ENCODE measurements at regions not wholly inside any gene's neighbourhood (a gene's known extent, or its start where the extent isn't known, plus 50 kb on each side); places are given as distances from the start of the nearest gene placed in this dataset.

GRCh38 chr14:98242903-98243302 lies 1029.1 kb downstream of the BCL11B start:
- ChIA-PET CTCF (ENCODE audit: low intra/inter-chr PET ratio, low total read pairs) (interaction anchor here (0.5 kb wide), 1 partner anchor 25 kb away, joined by 3 read pairs; no protein-coding TSS in a partner anchor), POLR2A (no interaction called here)
- FAIRE-seq: no peak
- Histone ChIP-seq H3K36me3 (replicated peaks in 1 of 2; ENCODE audit: control insufficient read depth in 1 of 2, insufficient read depth in 2 of 2, low read length in 2 of 2) (no peaks in the 10 kb centered on the region), H3K27ac (ENCODE audit: extremely low read length, insufficient read depth, low read length) (no peak overlapping the region), H3K9ac (ENCODE audit: insufficient read depth, low read depth, low read length) (no peak overlapping the region), H3K4me3 (replicated peaks in 1 of 3; ENCODE audit: insufficient read depth in 1 of 3, low read depth in 2 of 3, low read length in 3 of 3) (no peak overlapping the region), H3K27me3 (ENCODE audit: control insufficient read depth in 1 of 2, insufficient read depth in 2 of 2, low read length in 2 of 2) (no peaks in the 10 kb centered on the region), H4K20me1 (ENCODE audit: insufficient read depth, low read length) (no peaks in the 10 kb centered on the region), H2AFZ (ENCODE audit: low read length) (no peak overlapping the region), H3K4me1 (ENCODE audit: insufficient read depth, low read length) (no peaks in the 10 kb centered on the region), H3K79me2 (ENCODE audit: insufficient read depth, low read length) (no peaks in the 10 kb centered on the region), H3K9me3 (ENCODE audit: low read length) (peaks cover 21% of the 10 kb centered on the region), H3K4me2 (ENCODE audit: low read depth, low read length) (no peak overlapping the region)
- intact Hi-C loops (cut with micrococcal nuclease; ENCODE audit: unreplicated experiment): no loop called here
- no TSS peak for BruUV-seq (replicated peaks)
- ATAC-seq: no peak
- in situ Hi-C loops (cut with HindIII; ENCODE audit: extremely low pct_ligation_motif_present, low pct_unique_long_range_greater_than_20kb): no loop called here
- no peak for DNase-seq (ENCODE audit: low spot score)
- TF ChIP-seq MNT (IDR thresholded peaks at IDR 0.05) (peak; percentile 86), THAP8 (CRISPR knock-in tag; IDR thresholded peaks at IDR 0.05; ENCODE audit: borderline replicate concordance) (no peak), ZNF136 (CRISPR knock-in tag; IDR thresholded peaks at IDR 0.05; ENCODE audit: low read depth) (no peak), ELF4 (CRISPR knock-in tag; IDR thresholded peaks at IDR 0.05; ENCODE audit: borderline replicate concordance) (no peak), ZNF841 (CRISPR knock-in tag; IDR thresholded peaks at IDR 0.05; ENCODE audit: borderline replicate concordance) (no peak), ZNF652 (CRISPR knock-in tag; IDR thresholded peaks at IDR 0.05; ENCODE audit: borderline replicate concordance, low read depth) (no peak)
- WGBS (ENCODE audit: low lambda C conversion rate): 5% methylated on average over 6 of the region's 6 CpGs

GRCh38 chr14:98243332-98243731 lies 1028.7 kb downstream of the BCL11B start:
- BruUV-seq (replicated peaks): no TSS peak
- H3K9me3 ChIP-seq (ENCODE audit: low read length): peaks cover 17% of the 10 kb centered on the region
- no peak overlapping the region for H3K4me2 ChIP-seq (ENCODE audit: low read depth, low read length)
- ATAC-seq: no peak
- H3K4me3 ChIP-seq (replicated peaks in 1 of 3; ENCODE audit: insufficient read depth in 1 of 3, low read depth in 2 of 3, low read length in 3 of 3): no peak overlapping the region
- no peak overlapping the region for H3K9ac ChIP-seq (ENCODE audit: insufficient read depth, low read depth, low read length)
- intact Hi-C loops (cut with micrococcal nuclease; ENCODE audit: unreplicated experiment): no loop called here
- TF ChIP-seq PHB2 (IDR thresholded peaks at IDR 0.05; ENCODE audit: partially characterized antibody) (no peak), ZNF646 (CRISPR knock-in tag; IDR thresholded peaks at IDR 0.05) (no peak)
- in situ Hi-C loops (cut with HindIII; ENCODE audit: extremely low pct_ligation_motif_present, low pct_unique_long_range_greater_than_20kb): no loop called here
- CTCF ChIA-PET (ENCODE audit: low intra/inter-chr PET ratio, low total read pairs): interaction anchor here (0.5 kb wide), 1 partner anchor 25 kb away, joined by 3 read pairs; no protein-coding TSS in a partner anchor
- H3K4me1 ChIP-seq (ENCODE audit: insufficient read depth, low read length): no peaks in the 10 kb centered on the region
- no peak overlapping the region for H3K27ac ChIP-seq (ENCODE audit: extremely low read length, insufficient read depth, low read length)
- H3K27me3 ChIP-seq (ENCODE audit: control insufficient read depth in 1 of 2, insufficient read depth in 2 of 2, low read length in 2 of 2): no peaks in the 10 kb centered on the region
- POLR2A ChIA-PET: no interaction called here
- WGBS (ENCODE audit: low lambda C conversion rate): 6% methylated on average over 4 of the region's 4 CpGs
- H3K36me3 ChIP-seq (replicated peaks in 1 of 2; ENCODE audit: control insufficient read depth in 1 of 2, insufficient read depth in 2 of 2, low read length in 2 of 2): no peaks in the 10 kb centered on the region
- H3K79me2 ChIP-seq (ENCODE audit: insufficient read depth, low read length): no peaks in the 10 kb centered on the region
- FAIRE-seq: no peak
- H2AFZ ChIP-seq (ENCODE audit: low read length): no peak overlapping the region
- no peaks in the 10 kb centered on the region for H4K20me1 ChIP-seq (ENCODE audit: insufficient read depth, low read length)
- no peak for DNase-seq (ENCODE audit: low spot score)

Data from HepG2 (cell line).